D721Med (cell line): ENCODE measurements at regions not wholly inside any gene's neighbourhood (a gene's known extent, or its start where the extent isn't known, plus 50 kb on each side); places are given as distances from the start of the nearest gene placed in this dataset.

ENCODE experiments used
- DNase-seq: peaks from one replicate; pipeline ENCODE4 v3.0.0; 2011; ENCODE audit warnings: low spot score; ENCODE audit not compliant: insufficient read length
- FAIRE-seq: peaks from 2 replicates; lab custom pipeline; 2011; peaks lifted over from hg19 to GRCh38; lab: Jason Lieb, UNC
- TF ChIP-seq, protein P1 (sequence below): IDR thresholded peaks from 2 replicates; pipeline ENCODE4 v1.5.1; 2012; ENCODE audit warnings: mild to moderate bottlenecking, control low read depth; ENCODE audit not compliant: insufficient read depth; ENCODE audit errors: missing control alignments

DNA sequence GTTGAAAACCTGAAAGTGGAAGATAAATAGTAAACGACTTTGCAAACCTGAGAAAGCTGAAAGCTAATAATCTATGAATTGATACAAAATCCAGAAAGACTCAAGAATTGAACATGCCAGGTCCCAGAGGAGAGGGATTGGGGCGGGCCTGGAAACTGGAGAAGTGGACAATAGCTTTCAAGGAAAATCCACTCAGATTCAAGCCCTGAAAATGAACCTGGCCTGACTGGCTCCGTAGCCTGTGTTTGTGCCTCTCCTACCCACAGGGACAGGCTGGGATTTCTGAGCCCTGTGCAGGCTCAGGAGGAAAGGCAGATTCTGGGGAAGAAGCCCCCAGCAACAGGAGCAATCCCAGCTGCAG lies 274.8 kb upstream of the HS6ST1 start:
- DNase-seq (no peak), FAIRE-seq (no peak)
- TF ChIP-seq, protein P1, sequence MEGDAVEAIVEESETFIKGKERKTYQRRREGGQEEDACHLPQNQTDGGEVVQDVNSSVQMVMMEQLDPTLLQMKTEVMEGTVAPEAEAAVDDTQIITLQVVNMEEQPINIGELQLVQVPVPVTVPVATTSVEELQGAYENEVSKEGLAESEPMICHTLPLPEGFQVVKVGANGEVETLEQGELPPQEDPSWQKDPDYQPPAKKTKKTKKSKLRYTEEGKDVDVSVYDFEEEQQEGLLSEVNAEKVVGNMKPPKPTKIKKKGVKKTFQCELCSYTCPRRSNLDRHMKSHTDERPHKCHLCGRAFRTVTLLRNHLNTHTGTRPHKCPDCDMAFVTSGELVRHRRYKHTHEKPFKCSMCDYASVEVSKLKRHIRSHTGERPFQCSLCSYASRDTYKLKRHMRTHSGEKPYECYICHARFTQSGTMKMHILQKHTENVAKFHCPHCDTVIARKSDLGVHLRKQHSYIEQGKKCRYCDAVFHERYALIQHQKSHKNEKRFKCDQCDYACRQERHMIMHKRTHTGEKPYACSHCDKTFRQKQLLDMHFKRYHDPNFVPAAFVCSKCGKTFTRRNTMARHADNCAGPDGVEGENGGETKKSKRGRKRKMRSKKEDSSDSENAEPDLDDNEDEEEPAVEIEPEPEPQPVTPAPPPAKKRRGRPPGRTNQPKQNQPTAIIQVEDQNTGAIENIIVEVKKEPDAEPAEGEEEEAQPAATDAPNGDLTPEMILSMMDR = no peak

DNA sequence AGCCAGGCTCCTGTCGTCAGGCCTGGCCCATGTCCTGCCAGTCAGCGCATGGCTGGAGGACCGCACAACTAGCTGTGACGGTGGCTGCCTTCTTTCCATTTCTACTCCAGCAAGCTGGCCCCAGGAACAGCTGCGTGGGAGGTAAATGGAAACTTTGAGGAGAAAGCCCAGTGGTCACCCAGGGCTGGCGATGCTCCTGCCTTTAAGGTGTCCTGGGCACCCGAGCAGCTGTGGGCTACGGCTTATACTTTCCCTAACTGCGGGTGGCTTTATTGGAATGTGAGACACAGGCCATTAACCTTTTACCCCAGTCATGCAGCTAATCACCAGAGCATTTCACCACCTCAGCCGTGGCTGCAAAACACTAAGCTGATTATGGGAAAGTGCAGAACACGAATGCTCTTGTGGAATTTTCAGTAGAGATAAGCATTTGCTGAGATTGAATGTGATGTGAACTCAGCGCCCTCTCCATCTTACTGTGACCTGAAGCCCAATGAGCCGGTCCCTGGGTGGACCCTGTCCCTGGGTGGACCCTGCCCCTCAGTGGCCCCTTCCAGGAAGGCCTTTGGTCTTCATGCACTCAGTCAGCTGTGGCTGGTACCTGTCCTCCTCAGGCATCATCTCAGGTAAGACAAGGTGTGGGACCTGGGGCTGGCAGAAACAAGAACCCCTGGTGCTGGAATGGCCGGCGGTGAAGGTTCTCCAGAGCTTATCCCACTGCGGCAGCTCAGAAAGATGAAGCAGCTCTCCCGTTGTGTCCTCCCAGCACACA lies 275.4 kb upstream of the HS6ST1 start:
- TF ChIP-seq, protein P1 = no peak
- FAIRE-seq (no peak), DNase-seq (no peak)

DNA sequence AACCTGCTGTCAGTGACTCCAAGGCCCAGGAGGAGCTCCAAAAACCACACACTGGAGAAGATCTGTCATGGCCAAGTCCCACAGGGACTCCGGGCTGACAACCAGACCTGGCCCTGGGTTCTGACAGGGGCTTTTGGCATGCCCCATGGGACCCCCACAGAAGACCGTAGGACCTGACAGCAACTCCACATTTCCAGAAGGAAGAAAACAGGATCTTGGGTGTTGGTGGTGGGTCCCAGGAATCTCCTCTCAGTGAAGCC lies 275.9 kb upstream of the HS6ST1 start:
- TF ChIP-seq, protein P1 = no peak
- FAIRE-seq = no peak
- no peak for DNase-seq

DNA sequence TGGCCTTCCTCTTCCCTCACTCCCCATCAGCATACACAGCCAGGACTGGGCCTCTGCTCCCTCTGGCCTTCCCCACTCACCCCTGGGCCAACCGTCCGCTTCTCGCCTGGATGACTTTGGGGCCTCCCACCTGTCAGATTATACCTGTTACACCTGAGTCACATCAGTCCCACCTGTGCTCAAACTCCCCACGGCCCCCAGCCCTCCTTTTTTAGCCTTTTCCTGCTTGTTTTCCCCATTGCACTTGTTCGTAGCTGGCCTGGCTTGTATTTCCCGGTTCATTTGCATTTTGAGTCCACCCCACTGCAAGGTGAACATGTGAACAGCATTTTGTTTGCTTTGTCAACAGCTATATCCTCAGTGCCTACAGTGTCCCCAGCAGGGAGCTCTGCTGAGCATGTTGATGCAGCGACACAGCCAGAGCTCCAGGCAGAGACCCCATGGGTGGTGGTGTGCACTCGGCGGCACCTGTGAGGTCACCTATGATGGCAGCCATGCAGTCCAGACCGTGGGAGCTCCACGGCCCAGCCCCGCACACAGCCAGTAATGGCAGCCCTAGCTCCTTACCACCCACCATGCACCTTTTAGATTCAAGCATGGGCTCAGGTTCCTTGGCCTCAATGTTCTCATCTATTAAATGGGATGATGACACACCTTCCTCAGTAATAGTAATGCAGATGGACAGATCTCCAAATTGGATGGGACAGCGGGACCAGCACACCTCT lies 276.4 kb upstream of the HS6ST1 start:
- FAIRE-seq = no peak
- DNase-seq = no peak

DNA sequence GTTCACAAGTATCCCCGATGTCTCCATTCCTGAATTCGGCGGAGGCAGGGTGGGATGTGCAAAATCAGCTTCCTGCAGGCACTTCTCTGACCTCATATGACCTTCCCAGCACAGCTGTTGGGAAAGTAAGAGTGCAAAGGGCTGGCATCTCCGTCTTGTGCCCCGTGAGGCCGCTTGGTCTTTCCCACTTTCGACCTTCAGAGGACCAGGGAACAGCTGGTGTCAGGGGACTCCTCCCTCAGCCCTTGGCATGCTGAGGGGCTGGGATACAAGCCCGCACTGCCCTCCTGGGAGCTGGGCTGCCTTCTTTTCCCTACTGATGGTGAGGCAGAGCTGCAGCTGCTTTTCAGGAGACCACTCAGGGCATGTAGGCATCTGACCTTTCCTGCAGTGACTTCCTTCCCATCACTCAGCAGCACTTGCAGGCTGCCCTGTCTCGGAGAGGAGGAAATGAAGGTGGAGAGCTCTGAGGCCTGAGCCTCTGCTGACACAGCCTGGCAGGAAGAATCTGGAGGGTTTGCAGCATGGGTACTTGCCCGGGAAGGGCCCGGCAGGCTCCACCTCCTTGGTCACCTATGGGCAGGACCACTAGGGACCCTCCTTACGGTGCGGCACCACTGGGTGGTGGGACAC lies 277.2 kb upstream of the HS6ST1 start:
- TF ChIP-seq, protein P1 = no peak
- DNase-seq = no peak
- FAIRE-seq = no peak

More for the DNA sequence above, 276.4 kb upstream of the HS6ST1 start:
- TF ChIP-seq, protein P1 = no peak

DNA sequence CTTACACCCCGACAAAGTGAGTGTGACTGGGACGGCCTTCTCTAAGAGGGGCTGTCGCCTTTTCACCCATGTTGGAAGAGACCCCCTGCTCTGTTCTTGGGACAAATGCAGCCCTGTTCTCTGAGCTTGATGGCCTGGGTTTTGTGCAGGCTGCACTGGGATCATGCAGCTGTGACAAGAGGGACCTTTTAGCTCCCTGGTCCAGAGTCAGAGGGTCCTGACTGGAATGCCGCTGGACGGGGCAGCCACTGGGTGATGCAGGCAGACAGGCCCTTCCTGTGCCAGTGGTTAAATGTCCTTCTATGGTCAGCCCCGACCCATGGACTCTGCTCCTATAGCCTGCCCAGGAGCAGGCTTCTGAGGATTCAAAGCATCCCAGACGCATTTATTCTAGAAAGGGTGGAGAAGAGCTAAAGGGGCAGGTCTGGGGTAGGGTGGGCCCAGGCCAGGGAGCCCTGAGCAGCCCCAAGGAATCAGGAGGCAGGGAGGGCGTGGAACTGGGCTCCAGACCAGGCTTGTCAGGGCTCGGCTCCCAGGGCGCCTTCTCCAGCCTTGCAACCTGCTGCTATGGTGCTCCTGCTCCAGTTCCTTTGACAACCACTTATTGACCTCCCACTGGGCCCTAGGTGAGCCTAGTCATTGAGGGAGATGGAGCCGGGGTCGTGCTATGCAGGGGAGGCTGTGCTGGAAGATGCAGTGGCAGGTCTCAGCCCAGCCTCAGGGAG lies 277.9 kb upstream of the HS6ST1 start:
- no peak for DNase-seq
- FAIRE-seq = no peak

More for the DNA sequence above, 277.9 kb upstream of the HS6ST1 start:
- TF ChIP-seq, protein P1 = no peak
